HG03378 (cell line): ENCODE measurements at regions not wholly inside any gene's neighbourhood (a gene's known extent, or its start where the extent isn't known, plus 50 kb on each side); places are given as distances from the start of the nearest gene placed in this dataset.

Experiments used
- ATAC-seq: cut with Tn5 transposase; IDR thresholded peaks from one replicate; pipeline ENCODE4 v1.9.1; 2021; ENCODE audit warnings: mild to moderate bottlenecking, moderate library complexity; ENCODE audit not compliant: unreplicated experiment

GRCh38 chr2:217222309-217222910 is 362.5 kb upstream of the TNP1 start:
- peak; percentile 36 for ATAC-seq

DNA sequence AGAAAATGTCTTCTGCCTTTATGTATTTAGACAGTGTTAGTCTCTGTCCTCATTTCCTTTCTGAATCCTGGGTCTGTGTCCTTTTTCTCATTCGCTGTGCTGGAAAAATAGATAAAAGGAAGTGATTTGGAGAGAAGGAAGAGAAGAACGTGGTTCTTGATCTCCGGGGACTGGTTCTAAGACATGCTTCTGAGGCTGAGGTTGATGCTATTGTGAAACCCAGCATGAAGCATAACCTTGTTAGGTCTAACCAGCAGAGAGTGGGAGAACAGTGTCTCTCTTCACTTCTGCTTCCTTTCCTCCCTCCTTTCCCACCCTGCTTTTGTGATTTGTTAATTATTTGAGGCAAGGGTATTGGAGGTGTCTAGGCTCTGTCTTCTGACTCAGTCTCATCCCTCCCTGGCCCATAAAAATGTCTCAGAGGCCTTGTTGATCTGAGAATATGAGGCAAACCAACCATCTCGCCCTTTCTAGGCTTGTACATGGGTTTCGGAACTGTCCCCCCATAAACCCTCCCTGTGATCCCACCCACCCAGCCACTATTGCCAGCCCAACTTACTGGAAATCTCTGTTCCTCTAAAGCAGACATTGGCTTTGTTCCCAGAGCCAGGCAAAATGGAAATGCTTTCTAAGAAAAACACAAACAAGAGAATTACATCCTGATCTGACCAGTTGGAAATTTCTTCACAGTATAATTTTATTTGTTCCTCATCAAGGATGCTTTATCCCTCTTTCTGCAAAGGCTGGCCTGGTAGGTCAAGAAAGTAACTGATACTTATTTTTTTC is 360.6 kb upstream of the TNP1 start:
- ATAC-seq: no peak

GRCh38 chr2:217219164-217219520 is 359.3 kb upstream of the TNP1 start:
- ATAC-seq: no peak

GRCh38 chr2:217218269-217219163 is 358.7 kb upstream of the TNP1 start:
- ATAC-seq: peak; percentile 55

DNA sequence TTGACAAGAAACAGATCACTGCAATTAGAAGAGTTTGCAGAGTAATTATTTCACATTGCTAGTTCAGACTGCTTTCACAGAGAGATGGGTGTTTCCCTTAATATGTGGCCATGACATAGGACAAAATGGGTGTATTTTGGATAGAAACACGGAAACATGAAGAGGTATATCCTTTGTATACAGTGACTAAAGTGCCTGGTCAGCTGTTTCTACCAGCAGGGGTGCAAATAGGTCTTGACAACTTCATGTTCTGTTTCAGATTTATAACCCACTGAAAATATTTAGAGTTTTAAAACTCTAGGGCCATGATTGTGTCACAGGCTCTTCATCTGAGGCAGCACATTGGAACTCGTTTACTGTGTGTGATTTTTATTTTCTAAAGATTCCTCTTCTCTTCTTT is 357.1 kb upstream of the TNP1 start:
- no peak for ATAC-seq

- ATAC-seq: no peak
Measured at GRCh38 chr2:217216316-217216715, 356.5 kb upstream of the TNP1 start.

GRCh38 chr2:217215877-217216276 is 356.0 kb upstream of the TNP1 start:
- no peak for ATAC-seq

GRCh38 chr2:217208867-217209266 is 349.0 kb upstream of the TNP1 start:
- ATAC-seq: no peak

DNA sequence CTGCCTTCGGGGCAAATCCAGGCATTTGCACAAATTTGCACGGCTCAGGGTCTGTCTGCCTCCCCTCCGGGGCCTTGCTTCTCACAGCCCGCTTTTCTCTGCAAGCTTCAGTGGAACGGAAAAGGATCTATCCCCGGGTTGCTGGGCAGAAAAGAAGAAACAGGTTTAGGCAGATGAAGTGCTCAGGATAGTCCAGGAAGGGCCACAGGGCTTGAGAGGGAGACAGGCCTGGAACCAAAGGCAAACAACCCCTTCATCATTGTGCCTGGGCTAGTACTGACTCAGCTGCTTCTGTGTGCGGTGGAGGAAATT is 347.8 kb upstream of the TNP1 start:
- no peak for ATAC-seq

- ATAC-seq: no peak
Measured at GRCh38 chr2:217206907-217207698, 347.2 kb upstream of the TNP1 start.

DNA sequence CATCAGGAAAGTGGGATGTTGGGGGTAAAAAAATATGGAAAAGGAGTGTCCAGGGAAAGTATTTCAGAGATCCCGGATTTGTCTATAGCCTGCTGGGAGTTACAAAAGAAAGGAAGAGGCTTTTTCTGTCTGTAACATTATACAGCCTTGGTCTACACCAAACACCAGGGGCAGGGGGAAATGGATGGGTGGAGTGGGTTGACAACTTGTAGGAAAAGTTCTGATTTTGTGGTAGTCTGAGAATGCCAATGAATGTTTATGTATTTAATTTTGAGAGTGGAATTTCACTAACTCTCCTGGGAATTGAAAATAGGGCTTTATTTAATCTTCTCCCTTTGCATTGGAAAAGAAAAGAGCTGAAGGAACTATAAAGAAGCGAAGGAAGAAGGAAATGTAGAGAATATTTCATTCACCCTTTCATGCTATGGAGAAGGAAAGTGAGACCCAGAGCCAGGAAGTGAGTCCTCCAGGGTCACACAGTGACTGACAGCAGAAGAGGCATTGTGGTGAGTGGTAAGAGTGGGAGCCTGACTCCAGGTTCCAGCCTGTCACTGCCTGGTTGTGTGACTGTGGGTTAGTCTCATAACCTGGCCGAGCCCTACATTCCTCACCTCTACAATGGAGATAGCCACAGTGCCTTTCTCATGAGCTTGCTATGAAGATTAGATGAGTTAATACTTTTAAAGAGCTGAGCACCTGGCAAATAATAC is 346.3 kb upstream of the TNP1 start:
- no peak for ATAC-seq

DNA sequence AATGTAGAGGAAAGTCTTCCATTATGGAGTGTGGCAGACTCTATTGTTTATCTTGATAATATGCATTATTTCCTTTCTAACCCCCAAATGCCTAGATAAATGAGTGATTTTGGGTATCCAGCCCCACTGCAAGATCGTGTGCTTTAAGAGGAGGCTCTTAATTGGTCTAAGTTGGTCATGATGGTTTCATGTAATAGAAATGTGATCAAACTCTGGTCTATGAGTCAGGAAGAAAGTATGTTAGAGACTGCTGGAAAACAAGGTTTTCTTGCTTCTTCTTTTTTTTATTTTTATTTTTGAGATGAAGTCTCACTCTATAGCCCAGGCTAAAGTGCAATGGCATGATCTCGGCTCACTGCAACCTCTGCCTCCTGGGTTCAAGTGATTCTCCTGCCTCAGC is 344.5 kb upstream of the TNP1 start:
- no peak for ATAC-seq

DNA sequence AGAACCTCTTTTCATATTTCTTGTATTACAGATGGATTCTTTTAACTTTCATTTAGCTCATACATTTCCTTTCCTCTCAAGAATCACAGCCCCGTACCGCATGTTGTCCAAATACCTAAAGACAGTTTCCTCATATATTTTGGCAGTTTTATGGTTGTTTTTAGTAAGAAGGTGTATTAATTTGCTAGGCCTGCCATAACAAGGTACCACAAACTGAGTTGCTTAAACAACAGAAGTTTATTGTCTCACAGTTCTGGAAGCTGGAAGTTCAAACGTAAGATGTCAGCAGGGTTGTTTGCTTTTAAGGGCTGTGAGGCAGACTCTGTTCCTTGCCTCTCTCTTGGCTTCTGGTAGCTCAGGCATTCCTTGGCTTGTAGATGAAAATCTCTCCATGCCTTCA is 343.2 kb upstream of the TNP1 start:
- no peak for ATAC-seq

DNA sequence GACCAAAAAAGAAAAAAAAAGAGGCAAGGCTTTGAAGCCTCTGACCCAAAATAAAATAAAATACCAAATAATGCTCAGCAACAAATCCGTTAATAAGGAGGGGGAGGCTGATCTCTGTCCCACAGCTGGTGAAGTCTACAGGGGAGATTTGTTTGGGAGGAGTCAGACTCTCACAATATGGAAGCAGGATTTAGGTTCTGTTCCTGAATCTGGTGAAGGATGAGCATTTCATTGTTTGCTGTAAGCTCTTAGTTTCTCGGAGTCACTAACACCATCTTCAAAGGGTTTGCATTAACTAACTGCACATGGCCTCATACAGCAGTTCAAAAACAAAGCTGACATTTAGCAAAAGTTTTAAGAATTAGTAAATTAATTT is 339.4 kb upstream of the TNP1 start:
- no peak for ATAC-seq

GRCh38 chr2:217195658-217196446 is 336.0 kb upstream of the TNP1 start:
- ATAC-seq: no peak

DNA sequence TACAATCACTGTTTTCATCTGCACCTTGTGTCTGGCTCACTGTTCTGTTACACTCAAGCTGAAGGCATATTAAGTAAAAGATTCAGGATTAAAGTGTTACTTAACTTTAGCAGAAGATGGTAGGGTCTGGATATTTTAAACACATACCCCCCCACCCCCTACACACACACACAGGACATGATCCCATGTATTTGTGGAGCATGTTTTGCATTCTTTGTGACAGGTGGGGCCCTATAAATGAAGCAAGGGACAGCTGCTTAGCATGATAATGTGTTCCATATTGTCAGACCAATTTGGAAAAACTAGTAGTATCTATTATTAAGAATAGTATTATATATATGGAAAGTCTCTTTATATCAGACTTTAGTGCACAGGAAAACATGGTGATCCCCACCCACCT is 335.2 kb upstream of the TNP1 start:
- no peak for ATAC-seq

DNA sequence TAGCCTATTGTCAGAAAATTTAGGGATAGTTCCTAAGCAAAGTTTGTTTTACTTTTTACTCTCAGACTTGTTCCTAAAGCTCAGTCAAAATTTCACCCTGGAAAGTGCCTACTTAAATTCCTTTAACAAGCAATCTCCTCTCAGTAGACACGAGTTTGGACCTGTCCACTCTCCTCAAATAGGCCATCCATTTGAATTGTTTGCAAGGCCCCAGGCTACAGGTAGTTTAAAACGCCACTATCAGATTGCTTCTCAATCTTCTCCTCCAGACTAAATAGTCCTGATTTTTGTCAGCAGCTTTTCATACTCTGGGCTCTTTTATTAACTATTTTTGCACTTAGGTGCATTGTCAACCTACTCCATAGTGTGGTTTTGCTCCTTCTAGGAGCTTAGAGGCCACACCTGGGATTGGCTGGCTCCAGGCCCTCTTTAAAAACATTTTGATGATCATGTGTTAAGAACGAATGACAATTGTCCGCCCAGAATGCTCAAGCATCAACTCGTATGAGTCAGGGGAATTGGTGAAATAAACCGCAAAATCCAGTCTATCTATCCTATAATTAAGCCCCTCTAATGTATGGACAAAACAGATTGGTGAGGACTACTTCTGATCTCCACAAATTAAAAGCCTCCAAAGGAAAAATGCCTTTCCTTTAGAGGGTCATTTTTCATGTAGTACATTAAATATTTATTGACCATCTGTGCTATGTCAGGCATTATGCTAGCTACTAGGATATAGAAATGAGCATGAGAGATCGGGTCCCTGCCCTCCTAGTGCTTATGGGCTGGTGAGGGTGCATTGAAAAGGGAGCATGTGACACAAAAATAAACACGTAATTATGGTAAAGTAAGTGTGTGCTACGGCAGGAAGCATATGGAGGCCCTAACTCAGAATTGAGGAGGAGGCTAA is 333.8 kb upstream of the TNP1 start:
- ATAC-seq: no peak

DNA sequence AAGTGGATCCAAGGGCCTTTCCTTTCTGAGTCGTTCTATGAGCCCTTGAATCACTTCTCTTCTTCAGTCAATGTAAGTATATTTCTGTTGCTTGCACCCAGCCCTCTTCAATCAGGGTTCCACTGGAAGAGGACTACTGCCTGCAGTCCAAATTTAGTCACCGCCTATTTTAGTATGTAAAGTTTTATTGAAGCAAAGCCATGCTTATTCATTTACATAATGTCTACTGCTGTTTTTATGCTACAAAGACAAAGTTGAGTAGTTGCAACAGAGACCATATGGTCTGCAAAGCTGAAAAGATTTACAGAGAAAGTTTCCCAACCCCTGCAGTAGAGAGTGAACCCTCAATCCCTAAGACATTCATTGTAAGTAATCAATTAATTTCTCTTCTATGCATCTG is 332.5 kb upstream of the TNP1 start:
- no peak for ATAC-seq

GRCh38 chr2:217189747-217190146 is 329.9 kb upstream of the TNP1 start:
- ATAC-seq: no peak
